ENCODE measurements at regions not wholly inside any gene's neighbourhood (a gene's known extent, or its start where the extent isn't known, plus 50 kb on each side); places are given as distances from the start of the nearest gene placed in this dataset.

DNA sequence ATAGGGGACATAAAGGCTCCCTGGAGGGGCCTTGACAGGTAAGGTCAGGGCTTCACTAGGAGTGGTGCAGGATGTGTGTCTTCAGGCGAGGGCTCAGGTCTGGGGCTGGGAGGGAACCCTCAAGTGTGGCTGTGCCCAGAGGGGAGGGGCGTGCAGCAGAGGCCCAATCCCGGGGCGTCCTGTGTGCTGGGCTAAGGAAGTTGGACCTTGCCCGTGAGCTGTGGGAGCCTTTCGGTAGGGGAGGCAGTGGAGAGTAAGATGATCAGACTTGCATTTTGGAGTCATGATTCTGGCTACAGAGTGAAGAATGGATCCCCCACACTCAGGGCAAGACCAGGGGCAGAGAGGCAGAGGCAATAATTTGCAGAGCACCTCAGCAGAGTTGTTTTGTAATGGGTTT is 145.4 kb downstream of the BUB3 start:
- TF ChIP-seq POLR2A (IDR thresholded peaks at IDR 0.05), result no peak
- TF ChIP-seq, protein P1, sequence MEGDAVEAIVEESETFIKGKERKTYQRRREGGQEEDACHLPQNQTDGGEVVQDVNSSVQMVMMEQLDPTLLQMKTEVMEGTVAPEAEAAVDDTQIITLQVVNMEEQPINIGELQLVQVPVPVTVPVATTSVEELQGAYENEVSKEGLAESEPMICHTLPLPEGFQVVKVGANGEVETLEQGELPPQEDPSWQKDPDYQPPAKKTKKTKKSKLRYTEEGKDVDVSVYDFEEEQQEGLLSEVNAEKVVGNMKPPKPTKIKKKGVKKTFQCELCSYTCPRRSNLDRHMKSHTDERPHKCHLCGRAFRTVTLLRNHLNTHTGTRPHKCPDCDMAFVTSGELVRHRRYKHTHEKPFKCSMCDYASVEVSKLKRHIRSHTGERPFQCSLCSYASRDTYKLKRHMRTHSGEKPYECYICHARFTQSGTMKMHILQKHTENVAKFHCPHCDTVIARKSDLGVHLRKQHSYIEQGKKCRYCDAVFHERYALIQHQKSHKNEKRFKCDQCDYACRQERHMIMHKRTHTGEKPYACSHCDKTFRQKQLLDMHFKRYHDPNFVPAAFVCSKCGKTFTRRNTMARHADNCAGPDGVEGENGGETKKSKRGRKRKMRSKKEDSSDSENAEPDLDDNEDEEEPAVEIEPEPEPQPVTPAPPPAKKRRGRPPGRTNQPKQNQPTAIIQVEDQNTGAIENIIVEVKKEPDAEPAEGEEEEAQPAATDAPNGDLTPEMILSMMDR (IDR thresholded peaks at IDR 0.05), result no peak

Data from vagina (tissue), 2 donors.